Mesenchymal stem cell (in vitro differentiated cells and primary cell): ENCODE measurements at regions not wholly inside any gene's neighbourhood (a gene's known extent, or its start where the extent isn't known, plus 50 kb on each side); places are given as distances from the start of the nearest gene placed in this dataset.

ENCODE experiments used
- DNase-seq: peaks from one replicate; pipeline ENCODE4 v3.0.0-alpha.2; 2013
- H2AFZ ChIP-seq: one replicate; pipeline ENCODE4 v1.6.1; 2013; ENCODE audit warnings: low read depth, mild to moderate bottlenecking, control low read depth, inconsistent platforms, low read length, moderate library complexity
- H2AK5ac ChIP-seq: 2 replicates; pipeline ENCODE4 v1.6.1; 2013; ENCODE audit warnings: low read length, moderate library complexity, mild to moderate bottlenecking, inconsistent platforms; ENCODE audit not compliant: severe bottlenecking
- H2BK120ac ChIP-seq: one replicate; pipeline ENCODE4 v1.6.1; 2013; ENCODE audit warnings: low read depth, mild to moderate bottlenecking, inconsistent platforms, low read length, moderate library complexity
- H2BK12ac ChIP-seq, 2 experiments: one replicate each; pipeline ENCODE4 v1.6.1; 2013; ENCODE audit warnings: inconsistent platforms in 2 of 2, low read length in 2 of 2, mild to moderate bottlenecking in 2 of 2, moderate library complexity in 2 of 2, control low read depth in 1 of 2
- H2BK15ac ChIP-seq: one replicate; pipeline ENCODE4 v1.6.1; 2013; ENCODE audit warnings: mild to moderate bottlenecking, low read depth, inconsistent platforms; ENCODE audit not compliant: poor library complexity, severe bottlenecking
- H2BK5ac ChIP-seq: 2 replicates; pipeline ENCODE4 v1.6.1; 2013; ENCODE audit warnings: low read depth, mild to moderate bottlenecking, low read length, control low read depth, inconsistent platforms; ENCODE audit not compliant: poor library complexity, severe bottlenecking
- H3K14ac ChIP-seq, 2 experiments: one replicate each; pipeline ENCODE4 v1.6.1; 2013; ENCODE audit warnings: inconsistent platforms in 2 of 2, low read length in 2 of 2, control low read depth in 1 of 2, mild to moderate bottlenecking in 1 of 2, moderate library complexity in 1 of 2
- H3K18ac ChIP-seq, 2 experiments: one replicate each; pipeline ENCODE4 v1.6.1; 2013; ENCODE audit warnings: inconsistent platforms in 2 of 2, low read length in 2 of 2, control low read depth in 1 of 2, low read depth in 1 of 2, mild to moderate bottlenecking in 1 of 2
- H3K23ac ChIP-seq, 2 experiments: one replicate each; pipeline ENCODE4 v1.6.1; 2013; ENCODE audit warnings: inconsistent platforms in 2 of 2, low read length in 2 of 2, mild to moderate bottlenecking in 2 of 2, moderate library complexity in 2 of 2, control low read depth in 1 of 2
- H3K27ac ChIP-seq: 2 replicates; pipeline ENCODE4 v1.5.1; 2013; ENCODE audit warnings: mild to moderate bottlenecking, moderate library complexity, low read length, control low read depth, inconsistent platforms; ENCODE audit not compliant: poor library complexity, severe bottlenecking
- H3K27me3 ChIP-seq, 2 experiments: 2 replicates each; pipeline versions ENCODE4 v1.6.1 to v1.7.0; 2013; ENCODE audit warnings: low read length in 2 of 2, mild to moderate bottlenecking in 2 of 2, moderate library complexity in 2 of 2, control low read depth in 1 of 2, inconsistent platforms in 1 of 2; ENCODE audit not compliant: control insufficient read depth in 1 of 2, insufficient read depth in 1 of 2
- H3K36me3 ChIP-seq, 2 experiments: 2 replicates each; pipeline versions ENCODE4 v1.6.1 to v1.7.0; 2013; ENCODE audit warnings: low read length in 2 of 2, control low read depth in 1 of 2, inconsistent platforms in 1 of 2, low read depth in 1 of 2, mild to moderate bottlenecking in 1 of 2; ENCODE audit not compliant: insufficient read depth in 2 of 2, control insufficient read depth in 1 of 2
- H3K4ac ChIP-seq, 2 experiments: one replicate each; pipeline ENCODE4 v1.6.1; 2013; ENCODE audit warnings: inconsistent platforms in 2 of 2, low read length in 2 of 2, mild to moderate bottlenecking in 2 of 2, moderate library complexity in 2 of 2, control low read depth in 1 of 2, low read depth in 1 of 2
- H3K4me1 ChIP-seq: 2 replicates; pipeline ENCODE4 v1.6.1; 2013; ENCODE audit warnings: low read depth, low read length, control low read depth; ENCODE audit not compliant: control insufficient read depth, insufficient read depth
- H3K4me2 ChIP-seq: 2 replicates; pipeline ENCODE4 v1.6.1; 2013; ENCODE audit warnings: low read length, mild to moderate bottlenecking, inconsistent platforms; ENCODE audit not compliant: poor library complexity, severe bottlenecking
- H3K4me3 ChIP-seq, 2 experiments: 2 replicates each; pipeline versions ENCODE4 v1.5.1 to v1.7.0; 2013; ENCODE audit warnings: low read length in 2 of 2, mild to moderate bottlenecking in 2 of 2, control low read depth in 1 of 2, low read depth in 1 of 2; ENCODE audit not compliant: insufficient read depth in 1 of 2
- H3K79me1 ChIP-seq: replicated peaks from 2 replicates; pipeline ENCODE4 v1.6.1; 2013; ENCODE audit warnings: mild to moderate bottlenecking, control low read depth, low read length, inconsistent platforms; ENCODE audit not compliant: poor library complexity, severe bottlenecking
- H3K9ac ChIP-seq: 2 replicates; pipeline ENCODE4 v1.7.0; 2013; ENCODE audit warnings: mild to moderate bottlenecking, low read length, moderate library complexity
- H3K9me3 ChIP-seq: 2 replicates; pipeline ENCODE4 v1.7.0; 2013; ENCODE audit warnings: mild to moderate bottlenecking, low read length; ENCODE audit not compliant: control insufficient read depth
- H4K8ac ChIP-seq: one replicate; pipeline ENCODE4 v1.6.1; 2013; ENCODE audit warnings: inconsistent platforms, mild to moderate bottlenecking, low read length, moderate library complexity
- H4K91ac ChIP-seq: one replicate; pipeline ENCODE4 v1.6.1; 2013; ENCODE audit warnings: mild to moderate bottlenecking, low read length, inconsistent platforms
- WGBS: methylation state at CpG from one replicate; pipeline ENCODE4 v1.1.7; 2013; ENCODE audit warnings: mixed read lengths; 5-methylcytosine and 5-hydroxymethylcytosine counted together

GRCh38 chr4:120281581-120281980, 214.9 kb upstream of the MAD2L1 start:
- no peak overlapping the region for H3K14ac ChIP-seq
- no peak overlapping the region for H4K8ac ChIP-seq
- no peak overlapping the region for H3K4ac ChIP-seq
- H3K4me2 ChIP-seq: no peak overlapping the region
- no peak overlapping the region for H3K18ac ChIP-seq
- H3K9ac ChIP-seq: no peak overlapping the region
- H3K27ac ChIP-seq: no peak overlapping the region
- H2AFZ ChIP-seq: no peak overlapping the region
- H2BK120ac ChIP-seq: no peak overlapping the region
- H3K79me1 ChIP-seq: no peaks in the 10 kb centered on the region
- no peak overlapping the region for H3K4me3 ChIP-seq
- H3K9me3 ChIP-seq: no peaks in the 10 kb centered on the region
- H4K91ac ChIP-seq: no peak overlapping the region
- no peaks in the 10 kb centered on the region for H3K27me3 ChIP-seq
- H2BK5ac ChIP-seq: no peak overlapping the region
- H3K23ac ChIP-seq: no peak overlapping the region
- no peaks in the 10 kb centered on the region for H3K4me1 ChIP-seq
- DNase-seq: no peak
- H3K36me3 ChIP-seq: no peaks in the 10 kb centered on the region
- H2BK15ac ChIP-seq: no peak overlapping the region
- no peak overlapping the region for H2BK12ac ChIP-seq
- H2AK5ac ChIP-seq: no peak overlapping the region

- Histone ChIP-seq H3K9me3 (no peaks in the 10 kb centered on the region), H2BK120ac (no peak overlapping the region), H3K9ac (no peak overlapping the region), H3K27ac (no peak overlapping the region), H2BK5ac (no peak overlapping the region), H2BK12ac (no peak overlapping the region), H3K23ac (no peak overlapping the region), H3K4me1 (no peaks in the 10 kb centered on the region), H2AFZ (no peak overlapping the region), H3K18ac (no peak overlapping the region), H3K4me3 (no peak overlapping the region), H2BK15ac (no peak overlapping the region), H3K36me3 (no peaks in the 10 kb centered on the region), H3K27me3 (no peaks in the 10 kb centered on the region), H3K4ac (no peak overlapping the region), H4K91ac (no peak overlapping the region), H3K14ac (no peak overlapping the region), H4K8ac (no peak overlapping the region), H3K4me2 (no peak overlapping the region), H2AK5ac (no peak overlapping the region), H3K79me1 (no peaks in the 10 kb centered on the region)
- DNase-seq: no peak
Observed at GRCh38 chr4:120277391-120277790, 210.7 kb upstream of the MAD2L1 start.

DNA sequence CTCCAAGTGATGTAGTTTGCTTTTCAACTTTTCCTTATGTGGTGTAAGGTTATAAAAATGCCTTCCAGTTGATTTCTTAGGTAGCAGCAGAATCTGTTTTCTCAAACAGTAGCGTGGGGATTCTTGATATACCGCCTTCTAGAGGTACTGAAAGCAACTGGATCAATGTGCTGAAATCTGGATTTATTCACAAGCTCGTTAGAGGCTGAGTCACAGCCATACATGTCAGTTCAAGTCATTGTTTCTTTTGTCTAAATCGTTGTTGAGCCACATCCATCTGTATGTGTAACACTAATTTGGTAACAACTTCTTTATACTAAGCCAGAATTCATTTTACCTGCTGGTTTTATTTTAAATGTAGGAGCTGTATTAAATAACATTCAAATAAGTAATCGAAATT, 200.0 kb upstream of the MAD2L1 start:
- H3K4ac ChIP-seq: no peak overlapping the region
- H2AK5ac ChIP-seq: no peak overlapping the region
- no peak overlapping the region for H3K23ac ChIP-seq
- H3K4me1 ChIP-seq: no peaks in the 10 kb centered on the region
- H2BK5ac ChIP-seq: no peak overlapping the region
- no peak overlapping the region for H3K27ac ChIP-seq
- no peak overlapping the region for H3K18ac ChIP-seq
- no peak overlapping the region for H3K4me3 ChIP-seq
- no peak overlapping the region for H2AFZ ChIP-seq
- no peaks in the 10 kb centered on the region for H3K36me3 ChIP-seq
- no peak overlapping the region for H4K8ac ChIP-seq
- no peak for DNase-seq
- no peak overlapping the region for H2BK12ac ChIP-seq
- no peak overlapping the region for H2BK15ac ChIP-seq
- no peak overlapping the region for H3K14ac ChIP-seq
- H3K79me1 ChIP-seq: no peaks in the 10 kb centered on the region
- 90% methylated on average over 4 of the region's 5 CpGs for WGBS
- H4K91ac ChIP-seq: no peak overlapping the region
- H3K27me3 ChIP-seq: no peaks in the 10 kb centered on the region
- no peak overlapping the region for H3K9ac ChIP-seq
- H3K4me2 ChIP-seq: no peak overlapping the region
- H2BK120ac ChIP-seq: no peak overlapping the region
- H3K9me3 ChIP-seq: peaks cover 1% of the 10 kb centered on the region

DNA sequence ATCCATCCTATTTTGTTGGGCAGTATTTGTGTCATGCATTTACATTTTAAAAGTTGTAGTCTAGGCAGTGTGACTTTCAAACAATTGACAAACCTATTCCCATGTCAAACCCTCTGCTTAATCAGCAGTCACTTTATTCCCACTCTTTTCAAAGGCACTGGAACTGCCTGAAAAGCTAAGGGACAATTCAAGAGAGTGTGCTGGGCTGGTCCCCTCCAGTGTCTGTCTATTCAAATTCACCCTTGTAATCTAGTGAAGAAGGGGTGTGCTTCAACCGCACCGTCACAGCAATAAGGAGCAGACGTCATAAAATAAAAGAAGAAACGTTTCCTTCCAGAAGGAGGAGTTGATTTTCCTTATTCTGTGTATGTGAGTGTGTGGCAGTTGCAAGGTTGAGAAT, 197.0 kb upstream of the MAD2L1 start:
- no peak overlapping the region for H3K4me3 ChIP-seq
- WGBS: 82% methylated on average over 4 of the region's 4 CpGs
- no peak overlapping the region for H2BK12ac ChIP-seq
- no peak overlapping the region for H3K18ac ChIP-seq
- no peaks in the 10 kb centered on the region for H3K9me3 ChIP-seq
- H4K91ac ChIP-seq: no peak overlapping the region
- H3K27me3 ChIP-seq: no peaks in the 10 kb centered on the region
- H2BK15ac ChIP-seq: no peak overlapping the region
- no peak overlapping the region for H3K27ac ChIP-seq
- H3K23ac ChIP-seq: no peak overlapping the region
- H4K8ac ChIP-seq: no peak overlapping the region
- no peak overlapping the region for H2BK120ac ChIP-seq
- no peak overlapping the region for H3K4me2 ChIP-seq
- H3K79me1 ChIP-seq: no peaks in the 10 kb centered on the region
- no peak for DNase-seq
- H3K36me3 ChIP-seq: no peaks in the 10 kb centered on the region
- no peak overlapping the region for H3K4ac ChIP-seq
- H2AFZ ChIP-seq: no peak overlapping the region
- H3K4me1 ChIP-seq: no peaks in the 10 kb centered on the region
- no peak overlapping the region for H3K14ac ChIP-seq
- no peak overlapping the region for H2BK5ac ChIP-seq
- no peak overlapping the region for H3K9ac ChIP-seq
- H2AK5ac ChIP-seq: no peak overlapping the region
